Esophagus (tissue), 2 donors: ENCODE measurements at regions not wholly inside any gene's neighbourhood (a gene's known extent, or its start where the extent isn't known, plus 50 kb on each side); places are given as distances from the start of the nearest gene placed in this dataset.
"Not testable (repeated sequence)": the region's sequence is repeated elsewhere in the genome, so short reads cannot be mapped to it uniquely, and the experiment has no call there.

Source experiments
- H3K27ac ChIP-seq, 2 donors: one replicate each; pipeline ENCODE4 v1.5.1; 2013; ENCODE audit warnings: low read depth in 2 of 2, mild to moderate bottlenecking in 2 of 2, inconsistent platforms in 1 of 2, low read length in 1 of 2, moderate library complexity in 1 of 2
- H3K27me3 ChIP-seq, 2 donors: one replicate each; pipeline ENCODE4 v1.6.1; 2013; ENCODE audit warnings: low read length in 2 of 2, control low read depth in 1 of 2, mild to moderate bottlenecking in 1 of 2; ENCODE audit not compliant: insufficient read depth in 2 of 2, control insufficient read depth in 1 of 2
- H3K36me3 ChIP-seq, 2 donors: one replicate each; pipeline ENCODE4 v1.6.1; 2013; ENCODE audit warnings: low read length in 1 of 2; ENCODE audit not compliant: control insufficient read depth in 2 of 2, insufficient read depth in 2 of 2
- H3K4me1 ChIP-seq, 2 donors: one replicate each; pipeline ENCODE4 v1.6.1; 2013; ENCODE audit warnings: low read length in 1 of 2; ENCODE audit not compliant: control insufficient read depth in 2 of 2, insufficient read depth in 2 of 2
- H3K4me3 ChIP-seq, 2 donors: one replicate each; pipeline ENCODE4 v1.5.1; 2013; ENCODE audit warnings: low read length in 2 of 2, mild to moderate bottlenecking in 2 of 2, low read depth in 1 of 2, moderate library complexity in 1 of 2
- H3K9me3 ChIP-seq, 2 donors: one replicate each; pipeline ENCODE4 v1.6.1; 2013; ENCODE audit warnings: mild to moderate bottlenecking in 2 of 2, low read depth in 1 of 2, low read length in 1 of 2, moderate library complexity in 1 of 2; ENCODE audit not compliant: control insufficient read depth in 2 of 2, insufficient read depth in 1 of 2
- WGBS, 2 donors: extraction: QIAGEN DNeasy Blood & Tissue Kit; methylation state at CpG; one replicate each; pipeline ENCODE4 v1.1.7; 2013; 5-methylcytosine and 5-hydroxymethylcytosine counted together
- donor health status: healthy with polysubstance abuse.
- donor health status: Bipolar disorder and iron deficiency.

- Histone ChIP-seq H3K9me3 (no peaks in the 10 kb centered on the region), H3K27ac (no peak overlapping the region), H3K36me3 (no peaks in the 10 kb centered on the region), H3K27me3 (no peaks in the 10 kb centered on the region), H3K4me1 (no peaks in the 10 kb centered on the region), H3K4me3 (no peak overlapping the region)
- 74 to 82% methylated on average over 7 of the region's 7 CpGs for WGBS, 2 donors
These were observed 203.7 kb upstream of the SSTR1 start for GRCh38 chr14:38003746-38004609.

DNA sequence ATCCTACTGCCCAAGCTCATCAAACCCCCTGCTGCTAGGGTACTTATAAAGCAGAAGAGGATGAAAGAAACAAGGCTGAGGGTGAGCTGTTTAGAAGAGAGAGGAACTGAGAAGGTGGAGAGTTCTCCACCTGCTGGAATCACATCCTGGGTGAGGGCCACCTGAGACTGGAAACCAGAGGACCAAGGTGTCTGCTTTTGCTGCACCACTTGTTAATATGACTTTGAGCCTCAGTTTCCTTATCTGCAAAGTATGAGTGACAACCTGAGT lies 203.2 kb upstream of the SSTR1 start:
- Histone ChIP-seq H3K27me3 (no peaks in the 10 kb centered on the region), H3K4me1 (no peaks in the 10 kb centered on the region), H3K27ac (no peak overlapping the region), H3K4me3 (no peak overlapping the region), H3K9me3 (no peaks in the 10 kb centered on the region), H3K36me3 (no peaks in the 10 kb centered on the region)

DNA sequence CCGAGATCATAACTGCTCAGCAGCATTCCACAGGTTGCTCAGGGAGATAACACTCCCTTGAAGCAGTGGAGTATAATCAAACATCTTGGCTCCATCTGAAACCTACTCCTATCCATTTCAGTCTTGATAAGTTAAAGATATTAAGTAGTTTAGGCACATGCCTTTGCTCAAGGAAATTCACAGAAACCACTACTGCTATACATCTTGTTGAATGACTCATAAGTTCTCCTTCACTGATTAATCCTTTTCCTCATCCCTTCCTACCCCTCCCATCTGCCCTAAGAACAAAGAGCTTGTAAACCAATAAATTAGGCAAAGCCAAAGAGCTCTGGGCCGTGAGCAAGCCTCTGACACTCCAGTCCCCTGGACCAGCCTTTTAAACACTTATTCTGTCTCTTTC lies 196.5 kb upstream of the SSTR1 start:
- H3K9me3 ChIP-seq, H3K4me1 ChIP-seq, H3K36me3 ChIP-seq, H3K4me3 ChIP-seq, H3K27me3 ChIP-seq: not testable (repeated sequence)
- H3K27ac ChIP-seq: peak overlapping the region; percentile 26 to 54
- WGBS, 2 donors: 40 to 44% methylated on average over 2 of the region's 2 CpGs

- Histone ChIP-seq H3K27ac (no peak overlapping the region), H3K4me3 (no peak overlapping the region), H3K9me3 (peaks cover 2 to 6% of the 10 kb centered on the region in 2 donors), H3K4me1 (no peaks in the 10 kb centered on the region), H3K27me3 (no peaks in the 10 kb centered on the region), H3K36me3 (no peaks in the 10 kb centered on the region)
These were observed 195.6 kb upstream of the SSTR1 start for GRCh38 chr14:38012056-38012455.

GRCh38 chr14:38016497-38016896 lies 191.2 kb upstream of the SSTR1 start:
- H3K4me3 ChIP-seq: no peak overlapping the region
- no peak overlapping the region for H3K27ac ChIP-seq
- peaks cover 2 to 6% of the 10 kb centered on the region in 2 donors for H3K9me3 ChIP-seq
- no peaks in the 10 kb centered on the region for H3K4me1 ChIP-seq
- 70 to 74% methylated on average over 2 of the region's 2 CpGs for WGBS, 2 donors
- H3K27me3 ChIP-seq: no peaks in the 10 kb centered on the region
- no peaks in the 10 kb centered on the region for H3K36me3 ChIP-seq

DNA sequence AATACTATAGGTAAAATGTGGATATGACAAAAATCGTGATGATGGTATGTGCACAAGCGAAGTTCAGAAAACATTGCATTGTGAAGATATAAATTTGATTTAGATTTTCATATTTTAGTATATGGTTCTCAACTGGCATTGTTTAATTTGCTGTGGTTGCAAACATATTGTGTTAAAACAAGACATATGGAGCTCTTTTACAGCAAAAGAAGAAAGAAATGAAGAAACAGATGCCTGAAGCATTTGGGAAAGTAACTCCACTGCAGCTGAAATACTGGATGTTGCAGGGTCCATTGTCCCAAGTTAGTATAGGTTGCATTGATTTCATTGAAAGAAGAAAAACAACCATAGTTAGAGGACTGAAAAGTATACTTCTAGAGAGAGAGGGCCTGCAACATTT lies 185.8 kb upstream of the SSTR1 start:
- H3K4me3 ChIP-seq: no peak overlapping the region
- no peaks in the 10 kb centered on the region for H3K27me3 ChIP-seq
- H3K4me1 ChIP-seq: no peaks in the 10 kb centered on the region
- no peaks in the 10 kb centered on the region for H3K36me3 ChIP-seq
- peaks cover 0 to 2% of the 10 kb centered on the region in 2 donors for H3K9me3 ChIP-seq
- H3K27ac ChIP-seq: no peak overlapping the region
- 85 to 92% methylated on average over 2 of the region's 2 CpGs for WGBS, 2 donors

DNA sequence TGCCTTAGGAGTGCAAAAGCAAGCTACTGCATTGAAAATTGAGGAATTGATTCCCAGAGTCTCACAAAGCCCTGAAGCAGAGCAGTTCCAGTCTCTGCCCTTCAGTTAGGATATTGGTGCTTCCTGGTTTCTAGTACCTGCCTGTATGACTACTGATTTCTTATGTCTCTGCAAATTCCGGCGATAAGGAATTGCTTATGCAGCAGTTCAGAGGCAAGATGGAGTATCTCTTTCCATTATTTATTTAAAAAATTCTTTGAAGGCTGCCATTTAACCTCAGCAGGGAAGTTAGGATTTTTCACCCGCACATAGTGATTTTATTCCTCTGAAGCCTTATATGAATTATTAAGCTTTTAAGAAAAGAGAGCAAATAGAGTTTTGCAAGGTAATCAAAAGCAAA lies 184.9 kb upstream of the SSTR1 start:
- Histone ChIP-seq H3K36me3 (no peaks in the 10 kb centered on the region), H3K27me3 (no peaks in the 10 kb centered on the region), H3K4me3 (no peak overlapping the region), H3K9me3 (peaks cover 0 to 2% of the 10 kb centered on the region in 2 donors), H3K27ac (no peak overlapping the region), H3K4me1 (no peaks in the 10 kb centered on the region)
- 42 to 72% methylated on average over 3 of the region's 3 CpGs for WGBS, 2 donors

GRCh38 chr14:38038171-38038570 lies 169.5 kb upstream of the SSTR1 start:
- WGBS, 2 donors: 87 to 88% methylated on average over 3 of the region's 3 CpGs
- Histone ChIP-seq H3K27ac (no peak overlapping the region), H3K9me3 (no peaks in the 10 kb centered on the region), H3K4me3 (no peak overlapping the region), H3K4me1 (no peaks in the 10 kb centered on the region), H3K27me3 (no peaks in the 10 kb centered on the region), H3K36me3 (no peaks in the 10 kb centered on the region)

- H3K9me3 ChIP-seq: no peaks in the 10 kb centered on the region
- H3K27me3 ChIP-seq: no peaks in the 10 kb centered on the region
- H3K36me3 ChIP-seq: no peaks in the 10 kb centered on the region
- no peaks in the 10 kb centered on the region for H3K4me1 ChIP-seq
- no peak overlapping the region for H3K4me3 ChIP-seq
- H3K27ac ChIP-seq: no peak overlapping the region
- 73 to 74% methylated on average over 5 of the region's 5 CpGs for WGBS, 2 donors
These were observed 168.7 kb upstream of the SSTR1 start for GRCh38 chr14:38038986-38039385.

DNA sequence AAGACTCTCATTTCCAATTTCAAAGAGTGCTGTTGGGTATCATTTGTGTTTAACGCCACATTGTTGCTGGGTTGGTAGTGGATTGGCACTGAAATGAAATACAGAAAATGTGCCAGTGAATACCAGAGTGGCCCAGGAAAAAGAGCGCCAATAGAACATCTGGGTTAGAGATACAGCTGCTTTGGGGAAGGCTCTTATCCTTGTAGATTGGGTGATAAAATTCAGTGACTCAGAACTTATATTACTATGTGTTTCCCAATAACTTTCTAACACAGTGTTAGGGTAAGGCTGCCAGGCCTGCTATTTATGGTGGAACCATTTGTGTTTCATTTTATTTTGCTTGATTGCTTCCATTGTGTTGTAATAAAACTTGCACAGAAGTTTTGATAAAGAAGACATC lies 168.2 kb upstream of the SSTR1 start:
- 49 to 74% methylated on average over 2 of the region's 2 CpGs for WGBS, 2 donors
- no peaks in the 10 kb centered on the region for H3K36me3 ChIP-seq
- no peak overlapping the region for H3K27ac ChIP-seq
- H3K9me3 ChIP-seq: no peaks in the 10 kb centered on the region
- H3K27me3 ChIP-seq: no peaks in the 10 kb centered on the region
- no peaks in the 10 kb centered on the region for H3K4me1 ChIP-seq
- H3K4me3 ChIP-seq: no peak overlapping the region
